Skeletal muscle satellite cell (primary cell): ENCODE measurements at regions not wholly inside any gene's neighbourhood (a gene's known extent, or its start where the extent isn't known, plus 50 kb on each side); places are given as distances from the start of the nearest gene placed in this dataset.

Source experiments
- H3K27me3 ChIP-seq: 2 replicates; pipeline ENCODE4 v1.7.0; 2013; ENCODE audit warnings: low read length; ENCODE audit not compliant: control insufficient read depth, insufficient read depth
- H3K36me3 ChIP-seq: 2 replicates; pipeline ENCODE4 v1.7.0; 2013; ENCODE audit warnings: mild to moderate bottlenecking, control low read depth, low read length; ENCODE audit not compliant: insufficient read depth
- H3K4me1 ChIP-seq: 2 replicates; pipeline ENCODE4 v1.7.0; 2013; ENCODE audit warnings: low read length; ENCODE audit not compliant: control insufficient read depth, insufficient read depth
- H3K4me2 ChIP-seq: 2 replicates; pipeline ENCODE4 v1.7.0; 2013; ENCODE audit warnings: mild to moderate bottlenecking, low read length
- H3K4me3 ChIP-seq: 2 replicates; pipeline ENCODE4 v1.7.0; 2013; ENCODE audit warnings: low read length
- H3K9ac ChIP-seq: 2 replicates; pipeline ENCODE4 v1.7.0; 2013; ENCODE audit warnings: mild to moderate bottlenecking, low read depth, low read length, moderate library complexity
- H3K9me3 ChIP-seq: replicated peaks from 2 replicates; pipeline ENCODE4 v1.7.0; 2013; ENCODE audit warnings: mild to moderate bottlenecking, control low read depth, low read length

GRCh38 chr9:73219985-73220626, 68.4 kb downstream of the ANXA1 start:
- H3K27me3 ChIP-seq = peaks cover 16% of the 10 kb centered on the region
- no peaks in the 10 kb centered on the region for H3K9me3 ChIP-seq
- H3K4me3 ChIP-seq = no peak overlapping the region
- peaks cover 7% of the 10 kb centered on the region for H3K4me1 ChIP-seq
- H3K36me3 ChIP-seq = no peaks in the 10 kb centered on the region
- no peak overlapping the region for H3K4me2 ChIP-seq
- no peak overlapping the region for H3K9ac ChIP-seq

GRCh38 chr9:73223594-73223993, 71.9 kb downstream of the ANXA1 start:
- Histone ChIP-seq H3K9ac (no peak overlapping the region), H3K36me3 (no peaks in the 10 kb centered on the region)

GRCh38 chr9:73229543-73229942, 77.9 kb downstream of the ANXA1 start:
- H3K4me2 ChIP-seq = no peak overlapping the region
- no peaks in the 10 kb centered on the region for H3K4me1 ChIP-seq
- H3K4me3 ChIP-seq = no peak overlapping the region
- peaks cover 23% of the 10 kb centered on the region for H3K27me3 ChIP-seq
- H3K9me3 ChIP-seq = no peaks in the 10 kb centered on the region
- H3K36me3 ChIP-seq = no peaks in the 10 kb centered on the region
- no peak overlapping the region for H3K9ac ChIP-seq

More at GRCh38 chr9:73223594-73223993, 71.9 kb downstream of the ANXA1 start:
- Histone ChIP-seq H3K27me3 (no peaks in the 10 kb centered on the region), H3K4me2 (no peak overlapping the region), H3K4me3 (no peak overlapping the region), H3K9me3 (no peaks in the 10 kb centered on the region), H3K4me1 (peaks cover 7% of the 10 kb centered on the region)

- H3K27me3 ChIP-seq = peaks cover 23% of the 10 kb centered on the region
- no peaks in the 10 kb centered on the region for H3K4me1 ChIP-seq
- H3K4me3 ChIP-seq = no peak overlapping the region
- no peak overlapping the region for H3K4me2 ChIP-seq
- no peaks in the 10 kb centered on the region for H3K36me3 ChIP-seq
- no peaks in the 10 kb centered on the region for H3K9me3 ChIP-seq
- H3K9ac ChIP-seq = no peak overlapping the region
Observed at GRCh38 chr9:73230251-73230650, 78.6 kb downstream of the ANXA1 start.

- no peak overlapping the region for H3K4me2 ChIP-seq
- no peaks in the 10 kb centered on the region for H3K4me1 ChIP-seq
- H3K4me3 ChIP-seq = no peak overlapping the region
- peaks cover 23% of the 10 kb centered on the region for H3K27me3 ChIP-seq
- no peak overlapping the region for H3K9ac ChIP-seq
- H3K36me3 ChIP-seq = no peaks in the 10 kb centered on the region
- H3K9me3 ChIP-seq = no peaks in the 10 kb centered on the region
Observed at GRCh38 chr9:73231203-73231602, 79.5 kb downstream of the ANXA1 start.

- Histone ChIP-seq H3K27me3 (peaks cover 23% of the 10 kb centered on the region), H3K4me1 (no peaks in the 10 kb centered on the region), H3K36me3 (no peaks in the 10 kb centered on the region), H3K9me3 (no peaks in the 10 kb centered on the region), H3K4me2 (no peak overlapping the region), H3K9ac (no peak overlapping the region), H3K4me3 (no peak overlapping the region)
Observed at GRCh38 chr9:73233359-73234007, 81.8 kb downstream of the ANXA1 start.

- H3K27me3 ChIP-seq = peaks cover 19% of the 10 kb centered on the region
- H3K9me3 ChIP-seq = no peaks in the 10 kb centered on the region
- H3K9ac ChIP-seq = no peak overlapping the region
- H3K4me2 ChIP-seq = no peak overlapping the region
- no peaks in the 10 kb centered on the region for H3K36me3 ChIP-seq
- no peak overlapping the region for H3K4me3 ChIP-seq
- no peaks in the 10 kb centered on the region for H3K4me1 ChIP-seq
Observed at GRCh38 chr9:73234008-73234360, 82.3 kb downstream of the ANXA1 start.

- Histone ChIP-seq H3K36me3 (no peaks in the 10 kb centered on the region), H3K4me2 (no peak overlapping the region), H3K4me3 (no peak overlapping the region), H3K4me1 (no peaks in the 10 kb centered on the region), H3K27me3 (peaks cover under 1% of the 10 kb centered on the region), H3K9me3 (no peaks in the 10 kb centered on the region), H3K9ac (no peak overlapping the region)
Observed at GRCh38 chr9:73237140-73237539, 85.5 kb downstream of the ANXA1 start.

GRCh38 chr9:73239570-73240265, 88.1 kb downstream of the ANXA1 start:
- Histone ChIP-seq H3K4me1 (no peaks in the 10 kb centered on the region), H3K27me3 (peaks cover 6% of the 10 kb centered on the region), H3K9ac (no peak overlapping the region), H3K4me3 (no peak overlapping the region), H3K36me3 (no peaks in the 10 kb centered on the region), H3K4me2 (no peak overlapping the region), H3K9me3 (no peaks in the 10 kb centered on the region)

GRCh38 chr9:73243078-73243477, 91.4 kb downstream of the ANXA1 start:
- H3K9me3 ChIP-seq = no peaks in the 10 kb centered on the region
- H3K27me3 ChIP-seq = peaks cover 15% of the 10 kb centered on the region
- H3K36me3 ChIP-seq = no peaks in the 10 kb centered on the region
- no peaks in the 10 kb centered on the region for H3K4me1 ChIP-seq
- H3K4me3 ChIP-seq = no peak overlapping the region
- H3K4me2 ChIP-seq = no peak overlapping the region
- no peak overlapping the region for H3K9ac ChIP-seq

GRCh38 chr9:73259086-73259696, 107.5 kb downstream of the ANXA1 start:
- Histone ChIP-seq H3K4me3 (no peak overlapping the region), H3K4me1 (no peaks in the 10 kb centered on the region), H3K9me3 (no peaks in the 10 kb centered on the region), H3K9ac (no peak overlapping the region), H3K27me3 (no peaks in the 10 kb centered on the region), H3K4me2 (no peak overlapping the region), H3K36me3 (no peaks in the 10 kb centered on the region)
